Medulla oblongata (tissue), 1 donor: ENCODE measurements at regions not wholly inside any gene's neighbourhood (a gene's known extent, or its start where the extent isn't known, plus 50 kb on each side); places are given as distances from the start of the nearest gene placed in this dataset.
"Not testable (repeated sequence)": the region's sequence is repeated elsewhere in the genome, so short reads cannot be mapped to it uniquely, and the experiment has no call there.

Experiments used
- DNase-seq: peaks from one replicate; pipeline ENCODE4 v3.0.0-alpha.2; 2015; ENCODE audit errors: extremely low spot score

- no peak for DNase-seq
Measured at GRCh38 chr13:86856991-86857390, 814.2 kb upstream of the SLITRK5 start.

DNA sequence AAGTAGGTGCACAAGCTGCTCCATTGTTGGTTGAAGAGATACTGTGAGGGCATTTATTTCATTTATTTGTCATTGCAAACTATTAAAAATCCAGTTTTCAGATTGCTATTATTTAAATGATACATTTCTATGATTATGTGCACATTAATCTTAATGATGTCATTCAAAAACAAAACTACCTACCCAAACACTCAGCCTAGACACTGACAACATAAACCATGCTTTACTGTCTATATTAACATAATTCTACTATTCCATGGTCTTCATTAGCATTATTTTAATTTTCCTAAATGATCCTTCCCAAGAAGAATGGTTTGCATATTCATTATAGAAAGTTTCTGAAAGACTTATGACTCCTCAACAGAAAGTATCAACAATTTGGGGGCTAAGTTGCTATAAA lies 813.0 kb upstream of the SLITRK5 start:
- no peak for DNase-seq

GRCh38 chr13:86862137-86862536 lies 809.0 kb upstream of the SLITRK5 start:
- no peak for DNase-seq

GRCh38 chr13:86864376-86864775 lies 806.8 kb upstream of the SLITRK5 start:
- no peak for DNase-seq

GRCh38 chr13:86870444-86870843 lies 800.7 kb upstream of the SLITRK5 start:
- DNase-seq: peak; percentile 18

GRCh38 chr13:86877441-86877840 lies 793.7 kb upstream of the SLITRK5 start:
- no peak for DNase-seq

- no peak for DNase-seq
Measured at GRCh38 chr13:86878781-86879180, 792.4 kb upstream of the SLITRK5 start.

GRCh38 chr13:86881390-86881789 lies 789.8 kb upstream of the SLITRK5 start:
- DNase-seq: no peak

DNA sequence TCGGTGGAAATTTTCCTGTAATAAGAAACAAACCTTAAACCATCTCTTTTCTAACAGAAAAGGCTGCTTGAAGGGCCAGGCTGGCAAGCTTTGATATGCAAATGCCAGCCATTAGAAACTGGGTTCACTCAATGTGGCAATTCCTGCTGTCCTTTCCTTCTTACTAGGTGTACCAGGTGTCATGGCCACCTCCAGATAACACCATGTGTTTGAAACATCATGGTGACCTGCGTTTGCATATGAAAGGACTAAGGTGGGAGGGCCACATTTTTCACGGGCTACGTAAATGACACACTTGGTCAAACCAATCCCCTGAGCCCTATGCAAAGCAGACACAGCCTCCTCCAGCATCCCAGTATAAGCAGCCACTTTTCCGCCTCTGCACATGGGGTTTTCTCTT lies 789.1 kb upstream of the SLITRK5 start:
- no peak for DNase-seq

DNA sequence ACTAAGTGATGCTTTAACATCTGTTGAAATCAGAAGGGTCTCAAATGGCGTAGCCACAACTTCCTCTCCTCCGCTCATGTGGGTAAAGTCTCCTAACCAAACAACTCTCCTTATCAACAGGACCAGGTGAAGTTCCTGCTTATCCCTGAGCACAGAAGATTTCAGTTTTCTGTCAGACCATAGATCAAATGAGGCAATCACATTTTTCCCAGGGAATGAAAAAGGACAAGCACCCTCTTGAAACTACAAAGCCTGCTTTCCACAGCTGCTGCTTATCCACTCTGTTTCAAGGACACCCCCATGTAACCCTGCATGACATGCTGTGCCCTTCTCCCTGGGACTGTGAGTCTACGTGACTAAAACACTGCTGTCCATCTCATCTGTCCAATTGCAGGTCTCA lies 788.3 kb upstream of the SLITRK5 start:
- no peak for DNase-seq

DNA sequence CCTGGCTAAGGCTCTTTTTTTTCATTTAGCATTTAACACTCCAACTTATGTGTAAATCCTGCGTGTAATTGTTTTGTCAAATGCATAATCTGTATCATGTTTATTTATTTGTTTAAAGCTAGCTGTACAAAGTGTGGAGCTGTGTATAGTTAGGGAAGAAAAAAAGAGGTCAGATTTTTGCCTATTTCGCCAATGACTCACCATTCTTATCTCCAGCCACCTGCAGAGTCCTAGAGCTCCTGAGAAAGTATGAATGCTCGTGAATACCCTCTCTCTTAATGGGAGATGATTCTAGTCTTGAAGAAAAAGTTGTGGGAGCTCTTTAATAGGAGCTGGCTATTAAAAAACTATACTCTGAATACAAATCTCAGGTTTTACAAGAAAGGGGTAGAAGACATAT lies 778.8 kb upstream of the SLITRK5 start:
- DNase-seq: no peak

DNA sequence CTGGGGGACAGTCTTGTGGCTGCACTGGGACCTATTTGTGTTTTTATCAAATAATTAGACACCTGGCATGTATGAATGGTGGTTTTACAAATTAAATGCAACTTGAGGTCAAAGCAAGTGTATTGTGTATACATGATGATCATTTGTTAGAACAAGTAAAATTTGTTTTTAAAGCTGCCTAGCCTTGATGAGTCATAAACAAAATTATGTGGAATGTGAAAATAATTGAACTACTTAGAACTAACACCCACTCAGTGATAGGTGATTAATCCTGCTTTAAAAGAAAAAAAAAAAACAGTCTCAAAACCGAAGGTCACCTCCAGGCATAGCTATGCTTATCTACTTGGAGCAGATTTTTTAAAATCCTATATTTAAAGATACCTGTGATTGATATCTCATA lies 770.3 kb upstream of the SLITRK5 start:
- DNase-seq: no peak

- DNase-seq: no peak
Measured at GRCh38 chr13:86906127-86906874, 764.9 kb upstream of the SLITRK5 start.

DNA sequence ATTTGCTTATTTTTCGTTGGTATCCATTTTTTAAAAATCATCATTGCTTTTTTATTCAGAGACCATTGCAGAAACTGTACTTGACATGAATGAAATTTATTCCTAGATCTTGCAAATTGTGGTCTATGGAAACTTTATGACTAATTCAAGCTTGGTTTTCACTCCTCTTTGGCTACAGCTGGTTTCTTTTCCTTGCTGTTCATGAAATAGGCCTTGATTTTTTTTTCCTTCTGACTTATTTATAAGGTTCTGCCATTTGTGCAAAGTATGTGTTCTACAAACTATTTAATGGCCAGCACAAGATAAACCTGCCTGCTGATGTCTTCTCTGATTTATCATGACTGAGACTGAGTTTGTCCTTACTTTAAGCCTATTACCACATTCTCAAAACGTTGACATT lies 764.0 kb upstream of the SLITRK5 start:
- DNase-seq: no peak

DNA sequence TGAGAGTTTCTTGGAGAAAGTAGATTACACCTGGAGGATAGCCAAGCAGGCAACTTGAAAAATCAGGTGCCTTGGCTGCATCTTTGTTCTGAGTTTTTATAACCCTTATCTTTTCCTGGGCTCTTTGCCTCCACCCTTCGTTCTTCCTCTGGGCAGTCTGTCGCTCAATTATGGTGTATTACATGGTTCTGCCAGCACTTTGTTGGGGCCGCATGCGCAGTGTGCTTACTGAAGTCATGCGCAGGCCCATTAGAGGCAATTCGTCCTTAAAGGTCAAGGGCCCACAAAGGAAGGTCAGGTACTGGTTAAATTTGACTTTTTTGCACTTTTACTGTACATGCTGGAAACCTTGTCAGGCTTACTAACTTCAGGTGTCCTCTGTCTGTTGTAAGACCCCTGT lies 761.9 kb upstream of the SLITRK5 start:
- no peak for DNase-seq

DNA sequence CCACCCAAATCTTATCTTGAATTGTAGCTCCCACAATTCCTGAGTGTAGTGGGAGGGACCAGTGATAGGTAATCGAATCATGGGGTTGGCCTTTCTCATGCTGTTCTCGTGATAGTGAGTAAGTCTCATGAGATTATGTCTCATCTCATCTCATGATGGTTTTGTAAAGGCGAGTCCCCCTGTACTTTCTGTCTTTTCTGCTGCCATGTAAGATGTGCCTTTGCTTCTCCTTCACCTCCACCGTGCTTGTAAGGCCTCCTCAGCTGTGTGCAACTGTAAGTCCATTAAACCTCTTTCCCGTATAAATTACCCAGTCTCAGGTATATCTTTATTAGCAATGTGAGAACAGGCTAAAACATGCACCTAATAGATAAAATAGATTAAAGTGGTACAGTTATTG lies 756.4 kb upstream of the SLITRK5 start:
- DNase-seq: no peak

DNA sequence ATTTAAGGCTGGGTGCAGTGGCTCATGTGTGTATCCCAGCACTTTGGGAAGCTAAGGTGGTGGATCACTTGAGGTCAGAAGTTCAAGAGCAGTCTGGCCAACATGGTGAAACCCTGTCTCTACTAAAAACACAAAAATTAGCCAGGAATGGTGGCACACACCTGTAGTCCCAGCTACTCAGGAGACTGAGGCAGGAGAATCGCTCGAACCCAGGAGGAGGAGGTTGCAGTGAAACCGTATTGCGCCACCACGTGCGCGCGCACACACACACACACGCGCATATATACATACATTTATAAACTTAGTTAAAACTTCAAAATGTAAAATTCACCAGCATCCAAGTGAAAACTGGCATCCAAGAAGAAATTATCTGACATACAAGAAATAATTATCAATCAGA lies 753.7 kb upstream of the SLITRK5 start:
- DNase-seq: not testable (repeated sequence)

DNA sequence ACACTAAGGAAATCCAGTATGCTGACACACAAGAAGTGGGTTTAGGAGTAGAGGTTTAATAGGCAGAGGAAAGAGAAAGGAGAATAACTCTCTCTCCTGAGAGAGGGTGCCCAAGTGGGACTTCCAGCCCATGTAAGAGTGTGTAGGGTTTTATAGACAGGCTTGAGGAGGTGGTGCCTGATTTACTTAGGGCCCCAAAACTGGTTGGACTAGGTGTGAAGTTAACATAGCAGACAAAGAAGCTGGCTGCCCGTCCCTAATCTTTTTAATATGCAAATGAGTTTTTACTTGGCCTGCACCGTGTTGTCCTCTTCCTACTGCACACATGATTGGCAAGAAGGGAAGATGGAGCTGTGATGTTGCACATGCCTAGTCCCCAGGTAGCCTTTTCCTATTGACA lies 752.5 kb upstream of the SLITRK5 start:
- no peak for DNase-seq

DNA sequence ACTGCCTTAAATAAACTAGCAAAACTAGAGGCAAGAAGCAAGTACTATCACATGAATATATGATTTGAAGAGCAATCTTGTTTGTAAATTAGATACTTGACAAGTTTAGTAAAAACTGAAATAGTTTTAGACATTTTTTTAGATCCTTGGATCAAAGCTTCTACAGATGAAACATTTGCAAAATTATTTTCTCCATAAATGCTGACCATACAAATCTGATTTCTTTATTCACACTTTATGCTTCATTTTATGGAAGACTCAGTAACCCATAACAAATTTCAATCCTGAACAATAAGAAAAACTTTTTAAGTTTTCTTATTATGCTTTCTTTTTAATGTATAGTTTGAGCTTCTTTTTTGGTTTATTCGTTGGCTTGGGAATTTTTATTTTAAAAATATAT lies 750.2 kb upstream of the SLITRK5 start:
- no peak for DNase-seq

DNA sequence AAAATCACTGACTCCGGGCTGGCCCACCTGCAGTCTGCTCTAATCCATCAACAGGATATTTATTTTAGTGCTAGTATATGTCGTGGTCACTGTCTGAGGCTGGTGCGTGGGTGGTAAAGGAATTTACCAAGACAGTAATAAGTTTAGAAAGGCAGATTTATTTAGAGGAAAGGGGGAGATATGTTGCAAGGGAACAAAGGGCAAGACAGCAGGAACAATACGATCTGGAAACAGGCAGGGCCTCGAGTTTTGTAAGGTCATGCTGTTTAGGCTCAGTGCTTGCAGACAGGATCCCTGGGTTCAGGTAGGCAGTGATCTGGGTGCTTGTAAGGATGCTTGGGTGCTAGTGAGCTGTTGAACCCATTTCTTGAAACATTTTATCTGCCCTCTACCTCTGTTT lies 748.2 kb upstream of the SLITRK5 start:
- no peak for DNase-seq

GRCh38 chr13:86926916-86927315 lies 744.3 kb upstream of the SLITRK5 start:
- not testable (repeated sequence) for DNase-seq

GRCh38 chr13:86932776-86933334 lies 738.3 kb upstream of the SLITRK5 start:
- DNase-seq: no peak

DNA sequence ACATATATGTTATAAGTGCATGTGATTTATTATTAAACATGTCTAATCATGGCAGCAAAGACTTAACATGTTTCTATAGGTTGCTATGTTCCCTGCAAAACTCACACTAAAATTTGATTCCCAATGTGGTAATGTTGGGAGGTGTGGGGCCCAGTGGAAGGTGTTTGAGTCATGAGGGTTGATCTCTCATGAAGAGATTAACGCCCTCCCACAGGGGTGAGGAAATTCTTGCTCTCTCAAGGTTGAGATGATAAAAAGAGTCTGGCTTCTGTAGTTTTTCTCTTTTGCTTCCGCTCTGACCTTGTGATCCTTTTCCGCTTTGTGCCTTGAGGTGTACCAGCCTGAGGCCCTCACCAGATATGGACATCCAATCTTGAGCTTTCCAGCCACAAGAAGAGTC lies 737.5 kb upstream of the SLITRK5 start:
- no peak for DNase-seq

DNA sequence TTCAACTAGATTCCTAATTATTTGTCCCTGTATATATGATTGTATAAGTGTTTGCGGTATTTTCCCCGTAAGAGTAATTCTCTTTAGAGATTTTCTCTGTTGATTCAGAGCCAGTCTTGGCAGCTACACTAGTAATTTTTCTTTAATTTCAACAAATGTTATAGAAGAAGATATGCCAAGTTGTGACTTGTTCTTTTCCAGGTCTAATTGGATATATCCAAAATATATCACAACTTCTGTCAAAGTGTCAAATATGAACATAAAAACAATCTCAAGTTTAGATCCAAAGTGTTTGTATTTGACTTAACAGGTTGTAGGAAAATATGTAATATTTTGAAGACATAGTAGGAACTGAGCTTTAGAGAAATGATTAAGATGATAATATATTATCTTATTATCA lies 733.9 kb upstream of the SLITRK5 start:
- DNase-seq: no peak
